ENCODE measurements at regions not wholly inside any gene's neighbourhood (a gene's known extent, or its start where the extent isn't known, plus 50 kb on each side); places are given as distances from the start of the nearest gene placed in this dataset.

DNA sequence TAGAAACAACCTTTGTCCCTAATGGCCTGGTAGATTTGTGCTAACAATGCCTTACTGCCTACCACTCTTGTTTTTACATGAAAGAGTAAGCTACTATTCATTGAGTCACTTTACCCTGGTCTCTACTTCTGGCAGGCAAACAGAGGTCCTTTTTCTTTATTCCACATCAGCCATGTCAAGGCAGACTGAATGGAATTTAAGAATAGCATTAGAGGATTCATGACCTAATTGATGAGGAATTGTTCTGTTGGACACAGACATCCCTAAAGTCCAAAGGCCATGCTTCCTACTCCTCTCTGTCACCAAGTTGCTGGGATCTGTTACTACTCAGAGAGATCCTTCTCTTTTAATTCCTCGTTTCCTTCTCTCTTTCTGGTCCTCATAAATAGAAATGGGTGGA is 229.1 kb upstream of the ZP4 start:
- DNase-seq (ENCODE audit: low read depth): no peak

DNA sequence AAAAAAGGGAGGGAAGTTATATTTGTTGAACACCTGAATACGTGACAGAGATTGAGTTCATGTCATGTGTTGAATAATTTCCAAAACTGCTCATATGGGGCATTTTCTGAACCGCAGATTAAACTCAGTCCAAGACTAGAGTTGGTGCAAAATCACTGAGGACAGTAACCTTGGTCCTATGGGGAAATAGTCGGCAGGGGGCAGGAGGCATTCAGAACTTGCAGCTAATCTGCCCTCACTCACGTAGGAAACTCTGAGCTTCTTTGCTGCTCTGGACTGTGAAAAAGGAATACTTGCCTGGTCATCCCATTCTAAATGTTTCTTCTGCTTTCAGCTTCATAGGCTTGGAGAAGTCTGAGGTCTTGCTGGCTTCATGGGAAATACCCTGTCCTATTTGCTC is 228.3 kb upstream of the ZP4 start:
- DNase-seq (ENCODE audit: low read depth): no peak

GRCh38 chr1:238115852-238116251 is 225.1 kb upstream of the ZP4 start:
- DNase-seq (ENCODE audit: low read depth): no peak

GRCh38 chr1:238112952-238113621 is 222.4 kb upstream of the ZP4 start:
- DNase-seq (ENCODE audit: low read depth): no peak

- no peak for DNase-seq (ENCODE audit: low read depth)
These were observed 220.8 kb upstream of the ZP4 start for GRCh38 chr1:238111516-238111915.

DNA sequence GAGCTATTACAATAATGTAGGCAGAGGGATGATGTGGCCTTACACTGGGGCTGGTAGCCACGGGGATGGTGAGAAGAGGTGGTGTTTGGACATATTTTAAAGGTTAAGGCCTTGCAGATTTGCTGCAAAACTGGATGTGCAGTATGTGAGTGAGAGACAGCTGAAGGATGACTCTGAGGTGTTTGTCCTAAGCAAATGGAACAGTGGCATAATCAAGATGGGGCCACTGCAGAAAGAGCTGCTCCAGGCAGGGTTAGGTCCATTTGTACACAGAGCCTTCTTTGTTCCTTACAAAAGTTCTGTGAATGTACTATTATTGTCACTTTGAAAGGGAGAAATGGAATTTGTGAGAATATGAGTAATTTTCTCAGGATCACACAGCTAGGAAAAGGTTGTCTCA is 220.4 kb upstream of the ZP4 start:
- no peak for DNase-seq (ENCODE audit: low read depth)

DNA sequence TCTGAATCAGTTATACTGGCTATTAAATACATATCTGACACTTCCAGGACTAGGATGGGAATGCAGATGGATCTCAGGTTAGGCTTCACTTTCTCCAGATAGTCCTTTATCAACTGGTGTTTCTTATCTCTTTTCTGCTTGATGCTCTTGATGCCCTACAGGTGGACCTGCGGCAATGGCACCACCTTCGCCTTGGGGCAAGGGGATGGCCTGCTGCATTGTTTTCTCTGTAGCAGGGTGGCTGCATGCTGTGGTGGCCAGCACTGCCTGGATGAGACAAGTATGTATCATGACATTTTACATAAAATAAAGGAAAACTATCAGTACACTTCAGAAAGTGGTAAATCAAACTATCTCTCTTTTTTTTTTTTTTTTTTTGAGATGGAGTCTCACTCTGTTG is 217.7 kb upstream of the ZP4 start:
- no peak for DNase-seq (ENCODE audit: low read depth)

DNA sequence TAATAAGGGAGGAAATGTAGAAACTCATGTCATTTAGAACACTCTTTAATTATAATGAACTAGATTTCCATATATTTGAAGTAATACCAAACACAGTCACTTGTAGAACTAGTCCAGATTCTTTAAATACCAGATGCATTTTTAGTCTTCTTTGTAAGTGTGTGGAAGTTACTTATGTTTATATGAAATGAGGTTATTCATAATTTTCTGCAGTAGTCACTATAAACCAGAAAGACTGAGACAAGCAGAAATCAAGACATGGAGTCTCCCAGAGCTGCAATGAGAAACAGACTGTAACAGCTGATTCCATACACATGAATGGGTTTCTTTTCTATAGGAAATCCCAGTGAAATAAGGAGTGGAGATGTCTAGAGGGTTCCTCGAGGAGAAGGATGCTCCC is 216.6 kb upstream of the ZP4 start:
- no peak for DNase-seq (ENCODE audit: low read depth)

DNA sequence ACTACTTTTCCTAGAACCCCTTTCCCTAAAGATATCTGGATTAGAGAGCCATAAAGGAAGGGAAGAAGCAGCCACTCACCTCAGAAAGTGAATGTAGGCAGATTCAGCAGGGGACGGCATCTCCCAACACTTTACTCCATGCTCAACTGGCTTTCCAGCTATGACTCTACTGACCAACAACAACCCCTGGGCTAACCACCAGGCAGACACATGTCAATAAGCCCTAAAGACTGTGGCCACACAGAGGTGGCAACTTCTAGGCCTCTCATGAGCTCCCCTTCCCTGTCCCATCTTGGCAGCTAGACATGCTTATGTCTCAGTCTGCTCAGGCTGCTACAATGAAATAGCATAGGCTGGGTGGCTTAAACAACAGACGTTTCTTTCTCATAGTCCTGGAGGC is 214.0 kb upstream of the ZP4 start:
- no peak for DNase-seq (ENCODE audit: low read depth)

- no peak for DNase-seq (ENCODE audit: low read depth)
These were observed 211.2 kb upstream of the ZP4 start for GRCh38 chr1:238101923-238102322.

DNA sequence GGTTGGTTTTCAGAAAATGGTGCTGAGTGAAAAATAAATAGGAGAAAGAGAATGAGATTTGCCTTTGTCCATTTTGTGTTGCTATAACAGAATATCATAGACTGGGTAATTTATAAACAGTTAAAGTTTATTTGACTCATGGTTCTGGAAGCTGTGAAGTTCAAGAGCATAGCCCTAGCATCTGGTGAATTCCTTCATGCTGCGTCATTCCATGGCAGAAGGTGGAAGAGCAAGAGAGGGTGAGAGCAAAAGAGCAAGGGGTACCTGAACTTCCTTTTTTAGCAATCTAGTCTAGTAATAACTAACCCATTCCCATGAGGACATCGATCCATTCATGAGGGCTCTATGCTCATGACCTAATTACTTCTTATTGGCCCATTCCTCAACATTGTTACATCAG is 209.1 kb upstream of the ZP4 start:
- DNase-seq (ENCODE audit: low read depth): no peak

DNA sequence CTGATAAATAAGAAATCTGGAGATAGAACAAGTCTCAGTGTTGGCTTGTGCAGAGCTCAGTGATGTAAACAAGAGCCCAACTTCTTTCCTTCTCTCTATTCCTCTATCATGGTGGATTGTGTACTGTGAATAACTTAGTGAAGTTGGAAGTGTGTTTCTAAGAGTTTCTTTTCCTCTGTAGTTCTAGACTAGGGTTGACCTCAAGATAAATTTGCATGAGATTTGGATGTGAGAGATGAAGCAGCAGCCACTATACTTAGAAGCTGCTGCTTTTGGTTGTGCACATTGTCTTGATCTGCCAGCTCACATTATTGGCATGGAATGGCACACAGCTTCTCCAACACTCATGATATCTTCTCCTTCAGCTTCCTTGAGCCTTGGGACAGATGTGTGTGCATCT is 198.9 kb upstream of the ZP4 start:
- DNase-seq (ENCODE audit: low read depth): no peak

DNA sequence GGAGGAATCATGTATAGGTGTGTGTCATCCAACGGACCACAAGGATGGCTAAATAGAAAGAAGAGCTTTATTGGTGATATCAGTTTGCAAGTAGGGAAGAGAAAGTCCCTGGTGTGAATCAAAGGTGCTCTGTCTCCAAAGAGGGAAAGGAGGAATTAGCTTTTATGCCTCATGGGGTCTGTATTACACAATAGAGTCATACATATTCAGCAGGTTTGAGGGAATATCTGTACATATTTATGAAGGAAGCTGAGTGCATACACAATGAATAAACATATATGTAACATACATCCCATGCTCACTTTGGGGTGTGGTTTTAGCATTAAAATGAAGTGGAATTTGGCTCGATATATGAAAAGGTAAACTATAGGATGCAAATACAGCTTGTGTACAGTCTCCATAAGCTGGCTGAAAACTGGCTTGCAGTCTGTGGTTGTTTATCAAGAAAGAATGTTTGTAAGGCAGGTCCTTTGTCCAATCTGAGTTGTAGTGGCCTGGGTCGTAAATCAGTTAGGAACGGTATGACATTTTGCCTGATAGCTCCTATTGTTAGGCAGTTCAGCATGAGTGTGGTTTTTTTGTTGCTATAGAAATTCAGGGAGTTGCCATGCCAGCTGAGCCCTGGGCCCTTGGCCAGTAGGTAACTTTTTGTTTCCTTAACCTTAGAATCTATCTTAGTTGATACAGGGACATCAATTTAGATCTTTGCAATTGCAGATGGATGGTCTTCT is 198.0 kb upstream of the ZP4 start:
- DNase-seq (ENCODE audit: low read depth): no peak

DNA sequence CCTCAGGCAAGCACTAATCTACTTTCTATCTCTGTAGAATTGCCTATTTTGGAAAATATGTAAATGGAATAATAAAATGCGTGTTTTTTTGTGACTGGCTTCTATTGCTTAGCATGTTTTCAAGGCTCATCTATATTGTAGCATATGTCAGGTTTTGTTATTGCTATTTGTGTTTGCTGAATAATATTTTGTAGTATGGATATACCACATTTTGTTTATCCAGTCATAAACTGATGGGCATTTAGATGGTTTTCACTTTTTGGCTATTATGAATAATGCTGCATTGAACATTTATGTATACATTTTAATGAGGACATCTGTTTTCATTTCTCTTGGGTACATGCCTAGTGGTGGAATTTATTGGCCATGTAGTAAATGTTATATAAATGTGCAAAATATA is 183.3 kb upstream of the ZP4 start:
- no peak for DNase-seq (ENCODE audit: low read depth)

DNA sequence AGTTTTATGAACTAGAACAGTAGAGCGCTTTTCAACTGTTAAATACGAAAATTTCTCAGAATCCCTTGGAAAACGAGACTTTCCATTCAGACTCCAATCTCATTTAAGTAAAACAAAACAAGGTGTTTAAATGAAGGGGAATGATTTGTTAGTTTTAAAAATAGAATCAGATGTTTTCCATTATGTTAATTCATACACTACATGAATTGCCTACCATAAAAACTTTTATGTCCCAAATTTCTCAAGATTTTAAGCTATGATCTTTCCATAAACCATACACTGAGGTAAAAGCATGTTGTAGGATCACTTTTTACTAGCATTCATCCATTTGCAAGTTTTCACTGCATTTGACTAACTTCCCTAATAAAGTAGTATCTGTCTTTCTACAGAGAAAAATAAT is 180.3 kb upstream of the ZP4 start:
- no peak for DNase-seq (ENCODE audit: low read depth)

DNA sequence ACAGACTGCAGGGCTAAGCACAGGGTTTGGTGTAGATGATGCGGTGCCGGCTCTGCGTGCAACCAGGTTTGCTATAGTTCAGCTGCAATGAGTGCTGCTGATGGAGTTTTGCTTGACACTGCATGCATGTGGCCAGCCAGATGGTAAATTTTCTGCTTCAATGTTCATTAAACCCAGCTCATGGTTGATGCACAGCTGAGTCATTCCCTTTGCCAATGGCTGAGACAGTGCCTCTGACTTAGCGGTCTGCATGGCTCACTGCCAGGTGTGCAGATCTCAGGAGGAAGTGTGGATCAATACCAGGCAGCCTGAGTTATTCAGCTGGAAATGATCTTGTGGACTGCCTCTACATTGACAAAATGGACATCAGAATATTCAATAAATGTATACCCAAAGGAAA is 172.7 kb upstream of the ZP4 start:
- DNase-seq (ENCODE audit: low read depth): no peak

GRCh38 chr1:238061967-238062613 is 171.4 kb upstream of the ZP4 start:
- DNase-seq (ENCODE audit: low read depth): no peak

DNA sequence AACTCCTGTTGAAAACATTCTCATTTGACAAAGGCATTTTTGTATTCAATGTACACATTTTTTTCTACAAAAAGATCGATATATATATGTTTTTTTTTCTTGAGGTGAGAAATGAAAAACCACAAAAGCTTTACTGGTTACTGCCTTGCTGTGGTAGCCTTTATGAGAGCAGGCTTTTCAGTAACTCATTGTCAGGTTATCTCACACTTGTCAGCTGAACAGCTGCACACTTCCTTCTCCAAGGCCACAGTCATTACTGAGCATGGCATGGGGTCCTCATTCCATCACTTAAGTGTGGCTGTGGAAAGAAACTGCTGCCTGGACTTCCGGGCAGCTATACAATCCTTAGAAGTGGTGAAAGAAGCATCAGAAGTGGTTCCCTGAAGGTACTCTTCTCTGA is 169.3 kb upstream of the ZP4 start:
- DNase-seq (ENCODE audit: low read depth): no peak

- DNase-seq (ENCODE audit: low read depth): no peak
These were observed 162.0 kb upstream of the ZP4 start for GRCh38 chr1:238052496-238053266.

DNA sequence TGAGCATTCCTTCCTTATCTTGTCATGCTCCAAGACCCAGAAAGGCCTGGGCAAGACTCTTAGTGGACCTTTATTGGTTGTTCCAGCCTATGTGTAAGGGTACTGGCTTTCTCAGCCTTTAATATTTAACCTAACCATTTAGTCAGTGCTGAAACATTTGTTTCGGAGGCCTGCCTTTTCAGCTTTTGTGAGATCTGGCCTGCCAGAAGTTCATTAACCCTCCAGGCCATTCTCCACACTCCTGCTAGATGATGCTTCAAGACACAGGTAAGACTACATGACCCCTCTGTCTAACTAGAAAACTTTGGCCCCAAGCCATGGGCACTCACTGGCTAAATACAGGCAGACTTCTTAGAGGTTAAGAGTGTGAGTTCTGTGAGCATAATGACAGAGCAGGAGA is 138.4 kb upstream of the ZP4 start:
- no peak for DNase-seq (ENCODE audit: low read depth)

GRCh38 chr1:238027366-238027765 is 136.6 kb upstream of the ZP4 start:
- DNase-seq (ENCODE audit: low read depth): no peak

GRCh38 chr1:238023137-238023536 is 132.4 kb upstream of the ZP4 start:
- no peak for DNase-seq (ENCODE audit: low read depth)

DNA sequence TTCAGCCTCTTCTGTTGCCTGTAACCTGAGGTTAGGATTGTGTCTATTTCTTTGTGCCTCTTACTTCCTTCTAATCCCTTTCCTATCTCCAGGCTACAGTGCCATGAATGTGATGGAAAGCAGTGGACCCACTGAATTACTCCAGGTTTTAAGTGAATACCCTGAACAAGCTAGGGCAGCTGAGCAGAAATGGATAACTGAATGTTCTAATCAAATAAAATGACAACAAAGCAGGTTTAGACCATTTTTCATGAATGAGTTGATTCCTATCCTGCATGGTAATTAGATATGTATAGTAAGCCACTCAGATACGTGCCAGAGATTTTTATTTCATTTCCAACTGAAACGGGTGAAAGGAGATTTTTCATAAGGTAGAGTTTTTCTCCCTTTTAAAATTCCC is 127.5 kb upstream of the ZP4 start:
- no peak for DNase-seq (ENCODE audit: low read depth)

Measured in forelimb muscle (tissue), 1 donor.